ENCODE measurements at regions not wholly inside any gene's neighbourhood (a gene's known extent, or its start where the extent isn't known, plus 50 kb on each side); places are given as distances from the start of the nearest gene placed in this dataset.

- DNase-seq = no peak
These were observed 117.0 kb upstream of the KCNJ16 start for GRCh38 chr17:69958063-69958462.

- no peak for DNase-seq
These were observed 115.7 kb upstream of the KCNJ16 start for GRCh38 chr17:69959283-69959682.

- DNase-seq = no peak
These were observed 114.3 kb upstream of the KCNJ16 start for GRCh38 chr17:69960755-69961154.

DNA sequence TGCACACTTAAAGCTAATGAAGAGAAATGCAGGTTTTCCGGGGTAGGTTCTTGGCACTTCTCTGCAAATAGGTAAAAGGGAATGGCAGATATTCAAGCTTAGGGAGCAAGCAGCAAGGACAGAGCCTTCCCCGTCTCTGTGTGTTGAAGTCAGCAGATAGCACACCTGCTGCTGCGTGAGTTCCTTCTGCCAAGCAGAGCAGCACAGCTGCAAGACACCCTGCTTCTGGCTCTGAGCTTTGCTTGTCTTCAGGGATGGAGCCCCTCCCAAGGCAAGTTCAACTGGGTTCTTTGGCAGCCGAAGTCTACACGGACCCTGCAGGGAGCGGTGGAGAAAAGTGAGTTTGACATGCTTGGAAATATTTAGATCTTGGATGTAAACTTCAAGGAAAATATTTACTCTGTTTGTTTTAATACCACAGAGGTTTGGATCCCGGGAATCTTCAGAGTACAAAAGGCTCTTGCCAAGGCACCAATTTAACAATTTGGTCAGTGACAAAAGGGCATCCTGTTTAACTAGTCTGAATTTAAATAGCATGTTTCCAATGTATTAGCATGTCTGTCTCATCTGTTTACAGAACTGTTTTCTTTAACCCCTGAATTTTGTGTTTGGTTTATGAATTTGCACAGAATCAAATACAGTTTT lies 113.4 kb upstream of the KCNJ16 start:
- no peak for DNase-seq

GRCh38 chr17:69962436-69962995 lies 112.5 kb upstream of the KCNJ16 start:
- no peak for DNase-seq

GRCh38 chr17:69967910-69968411 lies 107.1 kb upstream of the KCNJ16 start:
- DNase-seq = no peak

GRCh38 chr17:69969897-69970296 lies 105.1 kb upstream of the KCNJ16 start:
- DNase-seq = no peak

DNA sequence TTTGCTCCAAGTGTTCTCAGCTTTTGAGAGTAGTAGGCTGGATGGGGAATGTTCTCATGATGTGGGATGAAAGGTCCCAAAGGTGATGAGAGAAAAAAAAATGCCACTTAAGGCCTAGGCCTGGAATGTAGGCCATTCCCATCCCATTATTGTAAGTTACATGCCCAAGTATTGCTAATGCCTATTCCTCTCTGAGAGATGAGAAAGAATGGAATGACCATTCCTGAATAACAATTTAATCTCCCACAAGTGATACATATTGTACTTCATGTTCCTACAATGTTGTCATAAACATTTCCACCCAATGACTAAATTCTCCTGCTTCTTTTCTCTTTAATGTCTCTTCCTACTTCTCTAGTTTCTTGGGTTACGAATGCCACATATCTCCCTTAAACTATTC lies 102.8 kb upstream of the KCNJ16 start:
- DNase-seq = no peak

DNA sequence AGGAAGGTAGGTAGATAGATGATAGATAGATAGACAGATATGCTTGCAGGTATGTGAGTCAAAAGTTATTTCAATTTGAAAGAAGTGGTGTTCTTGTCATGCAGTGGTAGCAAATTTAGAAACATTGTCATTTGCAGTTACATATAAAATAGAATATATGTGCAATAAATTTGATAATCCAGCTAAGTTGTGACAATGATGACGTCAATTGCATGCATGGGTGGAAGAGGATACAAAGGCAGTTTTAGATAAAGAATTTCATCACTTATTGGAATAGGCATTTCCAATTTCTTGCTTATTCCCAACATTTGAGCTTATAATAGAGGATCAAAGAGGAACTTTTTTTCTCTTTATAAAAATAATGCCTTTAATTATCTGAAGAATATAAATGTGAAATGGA lies 99.2 kb upstream of the KCNJ16 start:
- no peak for DNase-seq

- no peak for DNase-seq
These were observed 96.9 kb upstream of the KCNJ16 start for GRCh38 chr17:69978056-69978646.

DNA sequence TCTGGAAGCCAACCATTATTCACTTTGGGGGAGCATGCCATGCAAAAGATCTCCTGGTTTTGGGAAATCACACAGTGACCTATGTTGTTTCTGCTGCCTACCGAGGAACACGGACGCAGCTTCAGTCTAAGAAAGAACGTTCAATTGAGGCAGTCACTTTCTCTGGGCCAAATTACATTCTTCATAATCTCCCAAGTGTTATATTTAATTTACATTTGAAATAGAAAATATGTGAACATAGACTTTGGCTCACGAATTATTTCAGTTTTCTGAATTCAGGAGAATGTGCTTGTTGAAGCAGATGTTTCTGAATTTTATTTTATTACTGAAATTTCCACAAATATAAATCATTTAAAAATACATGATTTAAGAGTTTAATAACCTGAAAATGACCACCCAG lies 93.6 kb upstream of the KCNJ16 start:
- DNase-seq = no peak

GRCh38 chr17:69995476-69995875 lies 79.5 kb upstream of the KCNJ16 start:
- no peak for DNase-seq

DNA sequence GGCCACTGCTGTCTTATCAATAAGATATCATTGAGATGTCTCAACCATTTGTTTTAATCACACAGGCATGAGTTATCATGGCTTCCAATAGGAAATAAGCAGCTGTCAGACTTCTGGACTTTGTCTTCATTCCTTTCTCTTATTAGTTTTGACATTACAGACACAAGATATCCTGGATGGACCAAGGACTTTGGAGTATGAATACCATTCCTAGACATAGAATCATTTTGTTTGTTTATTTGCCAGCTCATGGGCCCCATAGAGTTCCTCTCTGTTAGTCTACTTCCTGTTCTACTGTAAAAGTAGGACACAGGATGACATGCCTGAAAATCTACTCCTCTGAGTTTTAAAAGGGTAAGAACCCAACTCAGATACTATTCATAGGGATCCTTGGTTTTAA lies 77.7 kb upstream of the KCNJ16 start:
- DNase-seq = no peak

GRCh38 chr17:69999253-69999652 lies 75.8 kb upstream of the KCNJ16 start:
- no peak for DNase-seq

GRCh38 chr17:70006159-70006558 lies 68.9 kb upstream of the KCNJ16 start:
- no peak for DNase-seq

DNA sequence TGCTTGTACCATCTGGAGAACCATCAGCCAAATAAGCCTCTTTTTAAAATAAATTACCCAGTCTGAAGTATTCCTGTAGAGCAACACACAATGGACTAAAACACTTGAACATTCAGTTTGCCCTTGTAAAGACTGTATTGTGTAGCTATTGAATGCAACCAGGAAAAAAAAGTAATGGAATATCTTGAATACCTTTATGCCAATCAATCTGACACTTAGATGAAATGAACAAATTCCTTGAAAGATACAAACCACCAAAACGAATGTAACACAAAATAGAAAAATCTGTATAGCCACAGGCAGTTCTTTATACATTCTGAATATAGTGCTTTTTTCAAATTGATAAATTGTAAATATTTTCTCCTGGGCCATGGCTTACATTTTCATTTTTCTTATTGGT lies 63.3 kb upstream of the KCNJ16 start:
- no peak for DNase-seq

GRCh38 chr17:70013911-70014310 lies 61.1 kb upstream of the KCNJ16 start:
- no peak for DNase-seq

- no peak for DNase-seq
These were observed 57.9 kb upstream of the KCNJ16 start for GRCh38 chr17:70017112-70017511.

DNA sequence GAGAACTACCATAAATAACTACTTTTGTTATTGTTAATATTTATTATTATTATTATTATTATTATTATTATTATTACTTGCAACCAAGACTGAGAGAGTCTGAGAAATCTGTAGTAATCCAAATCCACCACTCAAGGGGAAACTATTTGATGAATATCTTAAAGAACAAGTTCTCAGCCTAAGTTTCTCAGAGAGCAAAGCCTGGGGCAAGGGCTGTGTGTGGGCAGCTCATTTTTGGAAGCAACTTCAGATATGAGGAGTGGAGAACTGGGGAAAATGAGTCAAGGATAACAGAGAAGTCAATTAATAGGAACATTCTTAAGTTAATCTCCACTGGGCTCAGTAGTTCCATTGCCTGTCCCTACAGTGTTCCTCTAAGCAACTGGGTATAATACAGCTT lies 57.1 kb upstream of the KCNJ16 start:
- DNase-seq = no peak

GRCh38 chr17:70021726-70022125 lies 53.3 kb upstream of the KCNJ16 start:
- DNase-seq = no peak

DNA sequence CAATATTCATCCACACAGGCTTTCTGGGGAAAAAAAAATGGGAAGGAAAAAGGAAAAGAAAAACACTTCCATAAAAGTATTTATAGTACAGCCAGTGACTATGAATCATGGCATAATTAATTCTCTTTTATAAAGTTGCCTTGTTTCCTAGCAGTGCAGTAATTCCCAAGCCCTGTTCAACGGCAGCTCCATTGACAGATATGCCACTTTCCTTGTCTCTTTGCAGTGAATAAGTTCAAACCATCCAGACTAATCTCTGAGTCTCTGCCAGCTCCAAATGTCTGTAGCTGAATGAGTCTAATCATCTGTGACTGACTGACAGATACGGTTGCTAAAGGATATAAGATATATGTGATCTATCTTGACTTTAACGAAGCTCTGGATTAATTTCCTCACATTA lies 52.9 kb upstream of the KCNJ16 start:
- no peak for DNase-seq

GRCh38 chr17:70024253-70024652 lies 50.8 kb upstream of the KCNJ16 start:
- DNase-seq = no peak

Measured in KG1 (cell line).